Caco-2 (cell line): ENCODE measurements at regions not wholly inside any gene's neighbourhood (a gene's known extent, or its start where the extent isn't known, plus 50 kb on each side); places are given as distances from the start of the nearest gene placed in this dataset.

Experiments used
- BruUV-seq: library from RNA; stranded (reverse); fragments of 400-500 nt; replicated peaks from 2 replicates; lab custom pipeline; 2021; lab: Mats Ljungman, UMichigan
- CTCF ChIA-PET: fragments of 300-600 bp; sonication (Branson Sonifier 250); formaldehyde crosslinking; loops from one replicate; lab custom pipeline; 2022; ENCODE audit warnings: antibody characterized with exemption; lab: Charles Lee
- POLR2A ChIA-PET: fragments of 300-600 bp; sonication (Branson Sonifier 250); formaldehyde crosslinking; loops from one replicate; lab custom pipeline; 2022; ENCODE audit warnings: antibody characterized with exemption; lab: Charles Lee
- DNase-seq, 2 experiments: peaks; one replicate each; pipeline versions ENCODE4 v3.0.0 to v3.0.0-alpha.2; 2020 to 2022
- H3K27me3 ChIP-seq: replicated peaks from 2 replicates; pipeline ENCODE4 v1.6.0; 2011; ENCODE audit warnings: low read length; ENCODE audit not compliant: control insufficient read depth, insufficient read depth
- H3K36me3 ChIP-seq: 2 replicates; pipeline ENCODE4 v1.5.1; 2011; ENCODE audit warnings: low read length; ENCODE audit not compliant: control insufficient read depth, insufficient read depth
- H3K4me1 ChIP-seq: fragments of 250-450 bp; sonication (Bioruptor Pico); 2 replicates; pipeline ENCODE4 v1.5.1; 2020; ENCODE audit warnings: mild to moderate bottlenecking
- H3K4me3 ChIP-seq: 2 replicates; pipeline ENCODE4 v1.5.1; 2011; ENCODE audit warnings: low read depth, mild to moderate bottlenecking, control low read depth, low read length
- H3K9me3 ChIP-seq: fragments of 250-450 bp; sonication (Bioruptor Pico); 2 replicates; pipeline ENCODE4 v1.5.1; 2020; ENCODE audit warnings: mild to moderate bottlenecking, moderate library complexity
- H3K27ac Mint-ChIP-seq: one replicate; pipeline ENCODE4 v1.8.0; 2022; ENCODE audit warnings: mixed read lengths; ENCODE audit not compliant: unreplicated experiment
- H3K27me3 Mint-ChIP-seq: one replicate; pipeline ENCODE4 v1.8.0; 2022; ENCODE audit warnings: mixed read lengths; ENCODE audit not compliant: insufficient read depth, unreplicated experiment
- H3K36me3 Mint-ChIP-seq: one replicate; pipeline ENCODE4 v1.8.0; 2022; ENCODE audit warnings: mild to moderate bottlenecking, mixed read lengths; ENCODE audit not compliant: insufficient read depth, unreplicated experiment
- H3K4me1 Mint-ChIP-seq: one replicate; pipeline ENCODE4 v1.8.0; 2022; ENCODE audit warnings: low read depth, mixed read lengths; ENCODE audit not compliant: unreplicated experiment
- H3K4me3 Mint-ChIP-seq: one replicate; pipeline ENCODE4 v1.8.0; 2022; ENCODE audit warnings: mild to moderate bottlenecking, moderate library complexity, mixed read lengths; ENCODE audit not compliant: unreplicated experiment
- H3K9me3 Mint-ChIP-seq: one replicate; pipeline ENCODE4 v1.8.0; 2022; ENCODE audit warnings: mixed read lengths; ENCODE audit not compliant: unreplicated experiment
- CTCF ChIP-seq, 2 experiments: fragments of 200-600 bp in 1 of 2; IDR thresholded peaks; 1 replicate in 1 of 2; 2 replicates in 1 of 2; pipeline versions ENCODE4 v1.5.1 to v1.8.0; 2011 to 2022; ENCODE audit warnings: antibody characterized with exemption in 1 of 2, control low read depth in 1 of 2, inconsistent platforms in 1 of 2, low read depth in 1 of 2, low read length in 1 of 2, mild to moderate bottlenecking in 1 of 2, moderate library complexity in 1 of 2; ENCODE audit not compliant: insufficient read depth in 1 of 2, severe bottlenecking in 1 of 2, unreplicated experiment in 1 of 2
- intact Hi-C: fragments of 100-400 bp; cut with micrococcal nuclease; formaldehyde crosslinking; loops from one replicate; pipeline ENCODE4 v1.10.0; 2022; ENCODE audit not compliant: unreplicated experiment

DNA sequence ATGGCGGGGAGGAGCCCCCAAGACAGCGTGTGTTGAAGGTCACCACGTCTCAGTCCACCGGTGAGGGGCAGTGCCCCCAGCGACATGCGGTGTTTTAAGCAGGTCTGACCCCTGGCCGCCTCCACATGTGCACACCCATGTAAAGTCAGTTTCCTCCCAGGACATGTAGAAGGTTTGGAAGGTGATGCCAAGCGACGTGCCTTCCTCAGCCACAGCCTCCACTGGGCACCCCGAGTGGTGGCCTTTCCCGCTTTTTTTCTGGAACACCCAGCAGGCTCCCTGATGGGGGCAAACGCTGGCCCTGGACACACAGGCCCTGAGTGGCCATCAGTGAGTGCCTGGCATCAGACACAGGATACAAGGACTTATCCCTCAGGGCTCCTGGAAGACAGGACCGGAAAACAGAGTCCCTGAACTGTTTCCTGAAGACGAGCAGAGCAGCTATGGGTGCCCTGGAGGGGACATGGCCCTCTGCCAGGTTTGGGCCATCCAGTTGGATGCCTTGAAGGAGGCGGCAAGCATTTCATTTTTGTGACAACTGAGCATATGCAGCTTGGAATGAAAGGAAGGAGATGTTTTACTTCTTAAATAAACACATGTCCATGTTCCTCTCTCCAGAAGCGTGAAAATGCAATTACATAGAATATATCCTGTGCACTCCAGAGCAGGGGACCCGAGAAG, 275.8 kb upstream of the IRX2 start:
- H3K9me3 Mint-ChIP-seq: no peaks in the 10 kb centered on the region
- no peaks in the 10 kb centered on the region for H3K36me3 ChIP-seq
- TF ChIP-seq CTCF (IDR thresholded peaks at IDR 0.05; ENCODE audit: insufficient read depth in 1 of 2, low read depth in 1 of 2, low read length in 1 of 2, severe bottlenecking in 1 of 2, unreplicated experiment in 1 of 2): no peak
- no peaks in the 10 kb centered on the region for H3K27me3 ChIP-seq
- H3K4me3 Mint-ChIP-seq: no peak overlapping the region
- H3K36me3 Mint-ChIP-seq: no peaks in the 10 kb centered on the region
- ChIA-PET POLR2A (no interaction called here), CTCF (no interaction called here)
- no peaks in the 10 kb centered on the region for H3K9me3 ChIP-seq
- H3K4me1 ChIP-seq: no peaks in the 10 kb centered on the region
- H3K4me3 ChIP-seq: no peak overlapping the region
- H3K27me3 Mint-ChIP-seq: peaks cover 7% of the 10 kb centered on the region
- H3K27ac Mint-ChIP-seq: no peak overlapping the region
- no peaks in the 10 kb centered on the region for H3K4me1 Mint-ChIP-seq
- intact Hi-C loops: no loop called here
- BruUV-seq: no TSS peak
- DNase-seq: no peak

GRCh38 chr5:3026651-3027050, 275.2 kb upstream of the IRX2 start:
- DNase-seq: no peak
- H3K4me1 Mint-ChIP-seq: no peaks in the 10 kb centered on the region
- no TSS peak for BruUV-seq
- no peaks in the 10 kb centered on the region for H3K4me1 ChIP-seq
- no peak overlapping the region for H3K27ac Mint-ChIP-seq
- no peaks in the 10 kb centered on the region for H3K27me3 ChIP-seq
- no peaks in the 10 kb centered on the region for H3K36me3 ChIP-seq
- no peaks in the 10 kb centered on the region for H3K9me3 ChIP-seq
- CTCF ChIA-PET: no interaction called here
- intact Hi-C loops: no loop called here
- H3K9me3 Mint-ChIP-seq: no peaks in the 10 kb centered on the region
- POLR2A ChIA-PET: no interaction called here
- H3K4me3 ChIP-seq: no peak overlapping the region
- peaks cover 7% of the 10 kb centered on the region for H3K27me3 Mint-ChIP-seq
- no peak for TF ChIP-seq CTCF (IDR thresholded peaks at IDR 0.05; ENCODE audit: insufficient read depth in 1 of 2, low read depth in 1 of 2, low read length in 1 of 2, severe bottlenecking in 1 of 2, unreplicated experiment in 1 of 2)
- H3K36me3 Mint-ChIP-seq: no peaks in the 10 kb centered on the region
- H3K4me3 Mint-ChIP-seq: no peak overlapping the region

GRCh38 chr5:3026099-3026498, 274.6 kb upstream of the IRX2 start:
- no peaks in the 10 kb centered on the region for H3K4me1 ChIP-seq
- no peaks in the 10 kb centered on the region for H3K27me3 ChIP-seq
- intact Hi-C loops: no loop called here
- Mint-ChIP-seq H3K4me1 (no peaks in the 10 kb centered on the region), H3K27ac (no peak overlapping the region), H3K9me3 (no peaks in the 10 kb centered on the region), H3K36me3 (no peaks in the 10 kb centered on the region), H3K4me3 (no peak overlapping the region), H3K27me3 (peaks cover 5% of the 10 kb centered on the region)
- H3K36me3 ChIP-seq: no peaks in the 10 kb centered on the region
- no peak overlapping the region for H3K4me3 ChIP-seq
- ChIA-PET CTCF (no interaction called here), POLR2A (no interaction called here)
- no TSS peak for BruUV-seq
- TF ChIP-seq CTCF (IDR thresholded peaks at IDR 0.05; ENCODE audit: insufficient read depth in 1 of 2, low read depth in 1 of 2, low read length in 1 of 2, severe bottlenecking in 1 of 2, unreplicated experiment in 1 of 2): no peak
- DNase-seq: no peak
- H3K9me3 ChIP-seq: no peaks in the 10 kb centered on the region
